ENCODE measurements at regions not wholly inside any gene's neighbourhood (a gene's known extent, or its start where the extent isn't known, plus 50 kb on each side); places are given as distances from the start of the nearest gene placed in this dataset.

GRCh38 chr20:51093240-51093763 is 70.4 kb upstream of the KCNG1 start (continued):
- peak; percentile 41; the same call in 1 of the 2 replicates for TF ChIP-seq OTX1 (CRISPR knock-in tag; IDR thresholded peaks at IDR 0.05)
- TF ChIP-seq JUNB (CRISPR knock-in tag; conservative IDR thresholded peaks at IDR 0.05): no peak
- no peak for TF ChIP-seq PHB (CRISPR knock-in tag; IDR thresholded peaks at IDR 0.05)
- TF ChIP-seq ZNF609 (CRISPR knock-in tag; IDR thresholded peaks at IDR 0.05; ENCODE audit: borderline replicate concordance): no peak
- TF ChIP-seq GTF2F1 (IDR thresholded peaks at IDR 0.05; ENCODE audit: low read depth, low read length): no peak
- TF ChIP-seq POLR3A (IDR thresholded peaks at IDR 0.05; ENCODE audit: borderline replicate concordance, extremely low read depth, insufficient read depth, insufficient read length): no peak
- TF ChIP-seq MEF2D (tag; conservative IDR thresholded peaks at IDR 0.05; ENCODE audit: low read depth): peak; percentile 68; the same call in 1 of the 2 replicates
- TF ChIP-seq, protein P1, sequence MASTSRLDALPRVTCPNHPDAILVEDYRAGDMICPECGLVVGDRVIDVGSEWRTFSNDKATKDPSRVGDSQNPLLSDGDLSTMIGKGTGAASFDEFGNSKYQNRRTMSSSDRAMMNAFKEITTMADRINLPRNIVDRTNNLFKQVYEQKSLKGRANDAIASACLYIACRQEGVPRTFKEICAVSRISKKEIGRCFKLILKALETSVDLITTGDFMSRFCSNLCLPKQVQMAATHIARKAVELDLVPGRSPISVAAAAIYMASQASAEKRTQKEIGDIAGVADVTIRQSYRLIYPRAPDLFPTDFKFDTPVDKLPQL (IDR thresholded peaks at IDR 0.05; ENCODE audit: extremely low read depth, insufficient read length): no peak
- no peak for TF ChIP-seq MECOM (CRISPR knock-in tag; IDR thresholded peaks at IDR 0.05)
- TF ChIP-seq SMARCE1 (IDR thresholded peaks at IDR 0.05): no peak
- no peak for TF ChIP-seq ZNF347 (CRISPR knock-in tag; IDR thresholded peaks at IDR 0.05; ENCODE audit: low read depth)
- TF ChIP-seq ELF1 (tag; IDR thresholded peaks at IDR 0.05): no peak
- no peak for TF ChIP-seq KLF10 (CRISPR knock-in tag; IDR thresholded peaks at IDR 0.05)
- TF ChIP-seq TAF15 (IDR thresholded peaks at IDR 0.05; ENCODE audit: low read depth, low read length): no peak
- no peak for TF ChIP-seq USF2 (CRISPR knock-in tag; IDR thresholded peaks at IDR 0.05)
- no peak for TF ChIP-seq ARHGAP35 (IDR thresholded peaks at IDR 0.05; ENCODE audit: partially characterized antibody)
- no peak for TF ChIP-seq THRAP3 (IDR thresholded peaks at IDR 0.05; ENCODE audit: borderline replicate concordance)
- TF ChIP-seq COPS2 (conservative IDR thresholded peaks at IDR 0.05): no peak
- TF ChIP-seq ZFP30 (CRISPR knock-in tag; IDR thresholded peaks at IDR 0.05; ENCODE audit: borderline replicate concordance): no peak
- TF ChIP-seq SOX6 (IDR thresholded peaks at IDR 0.05): no peak
- no peak for TF ChIP-seq FOS (IDR thresholded peaks at IDR 0.05; ENCODE audit: extremely low read depth, insufficient read length)
- TF ChIP-seq CBX1 (IDR thresholded peaks at IDR 0.05; ENCODE audit: low read depth): no peak
- TF ChIP-seq, protein P2, sequence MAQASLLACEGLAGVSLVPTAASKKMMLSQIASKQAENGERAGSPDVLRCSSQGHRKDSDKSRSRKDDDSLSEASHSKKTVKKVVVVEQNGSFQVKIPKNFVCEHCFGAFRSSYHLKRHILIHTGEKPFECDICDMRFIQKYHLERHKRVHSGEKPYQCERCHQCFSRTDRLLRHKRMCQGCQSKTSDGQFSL (CRISPR knock-in tag; IDR thresholded peaks at IDR 0.05): no peak
- TF ChIP-seq, protein P2 (tag; IDR thresholded peaks at IDR 0.05): no peak
- TF ChIP-seq ZNF780A (CRISPR knock-in tag; IDR thresholded peaks at IDR 0.05): peak; percentile 46; the same call in 1 of the 2 replicates

All from K562 (cell line).